Esophagus squamous epithelium (tissue), 4 donors: ENCODE measurements at regions not wholly inside any gene's neighbourhood (a gene's known extent, or its start where the extent isn't known, plus 50 kb on each side); places are given as distances from the start of the nearest gene placed in this dataset.

Experiments
- CTCF ChIP-seq, 6 experiments: fragments of 450-650 bp in 4 of 6; fragments of 200-600 bp in 2 of 6; sonication (generic) in 2 of 6; IDR thresholded peaks; one replicate each; pipeline ENCODE4 v1.5.1; 2016 to 2019; ENCODE audit warnings: antibody characterized with exemption in 6 of 6, mild to moderate bottlenecking in 4 of 6, moderate library complexity in 4 of 6
- POLR2A ChIP-seq, 4 donors: fragments of 450-650 bp; IDR thresholded peaks; one replicate each; pipeline ENCODE4 v1.6.1; 2017; ENCODE audit warnings: antibody characterized with exemption in 4 of 4, mild to moderate bottlenecking in 4 of 4, moderate library complexity in 3 of 4

GRCh38 chr4:127448986-127449385 is 183.8 kb upstream of the INTU start:
- no peak for TF ChIP-seq CTCF (IDR thresholded peaks at IDR 0.05)
- TF ChIP-seq POLR2A (IDR thresholded peaks at IDR 0.05): no peak
